Prostate gland (tissue), 2 donors: ENCODE measurements at regions not wholly inside any gene's neighbourhood (a gene's known extent, or its start where the extent isn't known, plus 50 kb on each side); places are given as distances from the start of the nearest gene placed in this dataset.

ENCODE experiments used
- DNase-seq: peaks from one replicate; pipeline ENCODE4 v3.0.0-alpha.2; 2019; ENCODE audit warnings: low spot score
- H3K27ac ChIP-seq, 2 donors: fragments of 200-600 bp; sonication (generic); 2 replicates each; pipeline ENCODE4 v1.5.1; 2017 to 2019
- H3K27me3 ChIP-seq: fragments of 200-600 bp; sonication (generic); replicated peaks from 2 replicates; pipeline ENCODE4 v1.5.1; 2019; ENCODE audit not compliant: insufficient read depth
- H3K36me3 ChIP-seq, 2 donors: fragments of 200-600 bp; sonication (generic); 1 replicate in 1 of 2; 2 replicates in 1 of 2; pipeline versions ENCODE4 v1.5.1 to v1.8.1; 2017 to 2019
- H3K4me1 ChIP-seq: fragments of 200-600 bp; sonication (generic); replicated peaks from 2 replicates; pipeline ENCODE4 v1.5.1; 2019
- H3K4me3 ChIP-seq, 2 donors: fragments of 200-600 bp; sonication (generic); 2 replicates each; pipeline ENCODE4 v1.5.1; 2017 to 2019
- H3K9me3 ChIP-seq: fragments of 200-600 bp; sonication (generic); 2 replicates; pipeline ENCODE4 v1.5.1; 2017
- POLR2A ChIP-seq: fragments of 450-650 bp; IDR thresholded peaks from one replicate; pipeline ENCODE4 v1.6.1; 2016; ENCODE audit warnings: antibody characterized with exemption, mild to moderate bottlenecking
- POLR2AphosphoS5 ChIP-seq: sonication (generic); formaldehyde crosslinking; IDR thresholded peaks from one replicate; pipeline ENCODE4 v1.6.1; 2017; ENCODE audit warnings: antibody characterized with exemption
- WGBS: methylation state at CpG from one replicate; pipeline ENCODE4 v1.1.5; 2018; 5-methylcytosine and 5-hydroxymethylcytosine counted together
- intact Hi-C: fragments of 100-400 bp; cut with DNase I; formaldehyde crosslinking; loops from one replicate; pipeline ENCODE4 v1.14.2; 2022
- TF ChIP-seq, protein P1 (sequence below), 4 experiments: fragments of 200-600 bp in 2 of 4; fragments of 450-650 bp in 2 of 4; sonication (generic) in 2 of 4; IDR thresholded peaks; 1 replicate in 3 of 4; 2 replicates in 1 of 4; pipeline ENCODE4 v1.5.1; 2016 to 2019; ENCODE audit warnings: antibody characterized with exemption in 4 of 4, mild to moderate bottlenecking in 2 of 4, moderate library complexity in 2 of 4

DNA sequence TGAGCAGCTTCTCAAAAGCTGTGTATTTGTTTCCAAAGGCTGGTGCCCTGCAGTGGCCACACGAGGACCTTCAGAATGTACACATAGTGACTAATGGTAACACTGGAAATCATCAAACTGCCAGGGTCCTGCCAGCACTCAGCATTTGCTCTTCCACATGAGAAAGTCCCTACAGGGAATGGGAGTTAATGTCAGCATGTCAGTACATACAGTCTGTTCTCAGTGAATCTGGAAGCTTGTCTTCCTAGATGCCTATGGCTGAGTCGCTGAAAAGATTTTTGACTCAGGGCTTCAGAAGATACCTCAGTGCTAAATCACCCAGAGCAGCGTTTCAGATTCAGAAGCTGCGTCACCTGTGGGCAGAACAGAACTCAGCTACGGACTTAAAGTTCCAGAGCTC, 108.2 kb downstream of the CDC7 start:
- intact Hi-C loops: no loop called here
- Histone ChIP-seq H3K27ac (no peak overlapping the region), H3K4me3 (no peak overlapping the region), H3K27me3 (no peaks in the 10 kb centered on the region), H3K36me3 (no peaks in the 10 kb centered on the region), H3K4me1 (no peaks in the 10 kb centered on the region), H3K9me3 (no peaks in the 10 kb centered on the region)
- no peak for TF ChIP-seq POLR2AphosphoS5
- TF ChIP-seq, protein P1, sequence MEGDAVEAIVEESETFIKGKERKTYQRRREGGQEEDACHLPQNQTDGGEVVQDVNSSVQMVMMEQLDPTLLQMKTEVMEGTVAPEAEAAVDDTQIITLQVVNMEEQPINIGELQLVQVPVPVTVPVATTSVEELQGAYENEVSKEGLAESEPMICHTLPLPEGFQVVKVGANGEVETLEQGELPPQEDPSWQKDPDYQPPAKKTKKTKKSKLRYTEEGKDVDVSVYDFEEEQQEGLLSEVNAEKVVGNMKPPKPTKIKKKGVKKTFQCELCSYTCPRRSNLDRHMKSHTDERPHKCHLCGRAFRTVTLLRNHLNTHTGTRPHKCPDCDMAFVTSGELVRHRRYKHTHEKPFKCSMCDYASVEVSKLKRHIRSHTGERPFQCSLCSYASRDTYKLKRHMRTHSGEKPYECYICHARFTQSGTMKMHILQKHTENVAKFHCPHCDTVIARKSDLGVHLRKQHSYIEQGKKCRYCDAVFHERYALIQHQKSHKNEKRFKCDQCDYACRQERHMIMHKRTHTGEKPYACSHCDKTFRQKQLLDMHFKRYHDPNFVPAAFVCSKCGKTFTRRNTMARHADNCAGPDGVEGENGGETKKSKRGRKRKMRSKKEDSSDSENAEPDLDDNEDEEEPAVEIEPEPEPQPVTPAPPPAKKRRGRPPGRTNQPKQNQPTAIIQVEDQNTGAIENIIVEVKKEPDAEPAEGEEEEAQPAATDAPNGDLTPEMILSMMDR (IDR thresholded peaks at IDR 0.05): no peak
- no peak for TF ChIP-seq POLR2A
- WGBS: 78% methylated on average over 5 of the region's 5 CpGs
- DNase-seq: no peak

DNA sequence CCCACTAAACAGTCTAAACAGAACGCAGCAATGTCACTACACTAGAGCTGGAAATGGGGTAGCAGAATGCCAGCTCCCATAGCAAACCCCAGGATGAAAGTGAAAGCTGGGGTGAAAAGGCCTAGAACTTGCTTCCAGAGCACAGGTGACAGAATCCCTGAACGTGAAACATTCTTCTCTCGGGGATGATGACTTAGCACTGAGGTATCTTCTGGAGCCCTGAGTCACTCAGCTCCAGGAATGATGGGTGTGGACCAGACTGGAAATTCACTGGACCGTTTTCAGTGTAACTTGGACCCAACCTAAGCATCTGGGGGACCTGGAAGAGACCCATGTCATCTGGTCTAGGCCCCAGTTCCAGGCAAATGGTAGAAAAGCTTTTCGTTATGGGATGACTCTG, 108.9 kb downstream of the CDC7 start:
- no peak for TF ChIP-seq POLR2AphosphoS5
- no peak for TF ChIP-seq POLR2A
- TF ChIP-seq, protein P1 (IDR thresholded peaks at IDR 0.05): no peak
- Histone ChIP-seq H3K36me3 (no peaks in the 10 kb centered on the region), H3K4me3 (no peak overlapping the region), H3K9me3 (no peaks in the 10 kb centered on the region), H3K27ac (no peak overlapping the region), H3K27me3 (no peaks in the 10 kb centered on the region), H3K4me1 (no peaks in the 10 kb centered on the region)
- WGBS: 94% methylated on average over 5 of the region's 5 CpGs
- intact Hi-C loops: no loop called here
- DNase-seq: no peak

DNA sequence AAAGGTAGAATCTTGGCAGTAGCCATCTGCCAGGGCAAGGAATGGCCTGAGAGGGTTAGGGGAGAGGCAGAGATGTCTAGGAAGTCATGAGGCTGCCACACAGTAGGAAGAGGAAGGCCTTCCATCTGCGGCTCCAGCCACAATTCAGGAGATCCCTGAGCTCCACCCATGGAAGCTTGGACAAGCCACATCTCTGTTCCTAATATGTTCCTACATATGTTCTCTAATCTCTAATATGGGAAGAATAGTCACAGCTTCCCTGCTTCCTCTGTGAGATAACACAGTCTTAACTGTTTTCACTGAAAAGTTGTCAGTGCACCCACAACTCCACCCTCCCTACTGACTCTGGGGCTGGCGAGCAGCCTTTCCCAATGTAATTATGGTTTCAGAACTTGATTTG, 109.5 kb downstream of the CDC7 start:
- Histone ChIP-seq H3K4me1 (no peaks in the 10 kb centered on the region), H3K9me3 (no peaks in the 10 kb centered on the region), H3K27me3 (no peaks in the 10 kb centered on the region), H3K27ac (no peak overlapping the region), H3K4me3 (no peak overlapping the region), H3K36me3 (no peaks in the 10 kb centered on the region)
- intact Hi-C loops: no loop called here
- no peak for DNase-seq
- 95% methylated on average over 2 of the region's 2 CpGs for WGBS
- TF ChIP-seq POLR2AphosphoS5: no peak
- TF ChIP-seq, protein P1 (IDR thresholded peaks at IDR 0.05): no peak
- TF ChIP-seq POLR2A: no peak

DNA sequence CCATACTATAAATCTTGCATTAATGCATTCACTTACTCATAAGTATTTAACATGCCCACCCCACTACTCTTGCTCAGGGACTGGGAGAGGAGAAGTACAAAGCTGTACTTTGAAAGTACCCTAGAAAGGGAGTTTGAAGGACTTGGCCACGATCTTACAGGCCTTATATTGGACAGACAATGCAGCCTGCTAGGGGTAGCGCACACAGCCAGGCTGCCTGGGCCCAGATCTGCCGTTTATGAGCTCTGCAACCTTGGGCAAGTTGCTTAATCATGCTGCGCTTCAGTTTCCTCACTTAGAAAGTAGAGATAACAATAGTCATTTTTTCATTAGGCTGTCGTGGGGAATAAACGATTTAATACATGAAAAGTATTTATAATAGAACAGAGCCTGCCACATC, 110.1 kb downstream of the CDC7 start:
- Histone ChIP-seq H3K36me3 (no peaks in the 10 kb centered on the region), H3K27me3 (no peaks in the 10 kb centered on the region), H3K27ac (no peak overlapping the region), H3K4me1 (no peaks in the 10 kb centered on the region), H3K4me3 (no peak overlapping the region), H3K9me3 (no peaks in the 10 kb centered on the region)
- TF ChIP-seq POLR2A: no peak
- TF ChIP-seq, protein P1 (IDR thresholded peaks at IDR 0.05): no peak
- no peak for TF ChIP-seq POLR2AphosphoS5
- no peak for DNase-seq
- 71% methylated on average over 6 of the region's 6 CpGs for WGBS
- intact Hi-C loops: no loop called here

DNA sequence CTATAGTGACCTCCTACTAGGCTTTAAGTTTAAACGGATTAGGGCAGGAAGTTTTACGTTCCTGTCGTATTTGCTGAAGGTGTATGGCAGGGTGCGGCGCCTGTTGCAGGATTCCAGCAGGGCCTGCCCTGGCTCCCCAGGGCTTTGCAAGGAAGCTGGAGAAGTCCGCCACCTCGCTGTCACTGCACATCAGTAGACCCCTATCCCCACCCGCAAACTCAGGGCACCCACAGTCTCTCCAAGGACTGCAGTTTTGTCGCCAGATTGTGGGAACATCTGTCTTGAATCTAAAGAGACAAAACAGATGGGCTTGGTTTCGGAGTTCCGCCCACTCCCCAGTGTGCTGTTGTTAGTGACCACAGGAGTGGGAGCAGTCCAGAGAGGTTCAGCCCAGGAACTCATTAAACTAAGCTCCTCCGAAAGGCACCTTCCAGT, 110.8 kb downstream of the CDC7 start:
- Histone ChIP-seq H3K4me3 (no peak overlapping the region), H3K27me3 (no peaks in the 10 kb centered on the region), H3K4me1 (no peaks in the 10 kb centered on the region), H3K27ac (no peak overlapping the region), H3K36me3 (no peaks in the 10 kb centered on the region), H3K9me3 (no peaks in the 10 kb centered on the region)
- WGBS: 68% methylated on average over 12 of the region's 12 CpGs
- TF ChIP-seq POLR2A (no peak), POLR2AphosphoS5 (no peak)
- TF ChIP-seq, protein P1 (IDR thresholded peaks at IDR 0.05): no peak
- intact Hi-C loops: no loop called here
- DNase-seq: no peak
